IMR-90 (cell line): ENCODE measurements at regions not wholly inside any gene's neighbourhood (a gene's known extent, or its start where the extent isn't known, plus 50 kb on each side); places are given as distances from the start of the nearest gene placed in this dataset.

Source experiments
- ATAC-seq: fragments of 200-7000 bp; cut with Tn5 transposase; 2 replicates; pipeline ENCODE4 v1.9.1; 2020; ENCODE audit warnings: low read depth, mild to moderate bottlenecking, moderate library complexity
- BruUV-seq: library from RNA; stranded (reverse); fragments of 400-500 nt; replicated peaks from 2 replicates; lab custom pipeline; 2021; lab: Mats Ljungman, UMichigan
- CTCF ChIA-PET: fragments of 300-600 bp; formaldehyde crosslinking; extraction: SDS; loops from one replicate; lab custom pipeline; 2021; ENCODE audit warnings: antibody characterized with exemption; lab: Yijun Ruan, JAX
- POLR2A ChIA-PET: fragments of 300-600 bp; sonication (Branson Sonifier 250); formaldehyde crosslinking; loops from one replicate; lab custom pipeline; 2022; ENCODE audit warnings: antibody characterized with exemption; ENCODE audit not compliant: unreplicated experiment; lab: Charles Lee
- DNase-seq: peaks from one replicate; pipeline ENCODE4 v3.0.0; 2013
- H2AFZ ChIP-seq: replicated peaks from 2 replicates; pipeline ENCODE3; 2013; ENCODE audit warnings: low read length, mild to moderate bottlenecking; ENCODE audit not compliant: poor library complexity
- H2AK5ac ChIP-seq: 2 replicates; pipeline ENCODE4 v1.6.1; 2013; ENCODE audit warnings: low read depth, low read length, inconsistent platforms
- H2AK9ac ChIP-seq: replicated peaks from 2 replicates; pipeline ENCODE3; 2013; ENCODE audit warnings: mild to moderate bottlenecking, low read depth, low read length, moderate library complexity; ENCODE audit not compliant: poor library complexity
- H2BK120ac ChIP-seq: 2 replicates; pipeline ENCODE4 v1.6.1; 2013; ENCODE audit warnings: low read depth, low read length, inconsistent platforms
- H2BK15ac ChIP-seq: 3 replicates; pipeline ENCODE4 v1.6.1; 2013; ENCODE audit warnings: low read depth, low read length, inconsistent platforms
- H2BK20ac ChIP-seq: 2 replicates; pipeline ENCODE4 v1.6.1; 2013; ENCODE audit warnings: low read depth, mild to moderate bottlenecking, inconsistent platforms, low read length, moderate library complexity
- H2BK5ac ChIP-seq: 2 replicates; pipeline ENCODE4 v1.6.1; 2013; ENCODE audit warnings: mild to moderate bottlenecking, low read depth, low read length, inconsistent platforms; ENCODE audit not compliant: poor library complexity, severe bottlenecking
- H3K14ac ChIP-seq: replicated peaks from 2 replicates; pipeline ENCODE4 v1.6.1; 2013; ENCODE audit warnings: low read depth, low read length, inconsistent platforms
- H3K18ac ChIP-seq: 2 replicates; pipeline ENCODE4 v1.6.1; 2013; ENCODE audit warnings: low read depth, low read length, control low read depth
- H3K23ac ChIP-seq: 2 replicates; pipeline ENCODE4 v1.6.1; 2013; ENCODE audit warnings: low read depth, low read length, inconsistent platforms
- H3K27ac ChIP-seq: 2 replicates; pipeline ENCODE4 v1.5.1; 2013; ENCODE audit warnings: mild to moderate bottlenecking, control low read depth, low read length; ENCODE audit not compliant: insufficient read depth
- H3K27me3 ChIP-seq: 2 replicates; pipeline ENCODE4 v1.6.1; 2013; ENCODE audit warnings: low read length; ENCODE audit not compliant: control insufficient read depth, insufficient read depth
- H3K36me3 ChIP-seq: 2 replicates; pipeline ENCODE4 v1.6.1; 2013; ENCODE audit warnings: low read length, mixed read lengths; ENCODE audit not compliant: control insufficient read depth, insufficient read depth
- H3K4ac ChIP-seq: 2 replicates; pipeline ENCODE4 v1.6.1; 2013; ENCODE audit warnings: low read depth, low read length, inconsistent platforms
- H3K4me1 ChIP-seq: 2 replicates; pipeline ENCODE4 v1.6.1; 2013; ENCODE audit warnings: low read length, mixed read lengths; ENCODE audit not compliant: control insufficient read depth, insufficient read depth
- H3K4me2 ChIP-seq: 2 replicates; pipeline ENCODE4 v1.6.1; 2013; ENCODE audit warnings: low read depth, mild to moderate bottlenecking, control low read depth, low read length, moderate library complexity
- H3K4me3 ChIP-seq: 2 replicates; pipeline ENCODE4 v1.5.1; 2013; ENCODE audit warnings: low read depth, mild to moderate bottlenecking, control low read depth, low read length, moderate library complexity; ENCODE audit not compliant: insufficient read depth
- H3K56ac ChIP-seq: 2 replicates; pipeline ENCODE4 v1.6.1; 2013; ENCODE audit warnings: low read length, inconsistent platforms; ENCODE audit not compliant: insufficient read depth; ENCODE audit errors: extremely low read depth
- H3K79me1 ChIP-seq, 2 experiments: 2 replicates each; pipeline ENCODE4 v1.6.1; 2013; ENCODE audit warnings: low read length in 2 of 2, inconsistent platforms in 1 of 2, low read depth in 1 of 2
- H3K9ac ChIP-seq: 2 replicates; pipeline ENCODE4 v1.6.1; 2013; ENCODE audit warnings: low read depth, low read length, control low read depth
- H3K9me1 ChIP-seq: 2 replicates; pipeline ENCODE4 v1.6.1; 2013; ENCODE audit warnings: low read length, inconsistent platforms; ENCODE audit not compliant: insufficient read depth
- H3K9me3 ChIP-seq: 2 replicates; pipeline ENCODE4 v1.6.1; 2013; ENCODE audit warnings: low read length; ENCODE audit not compliant: control insufficient read depth, insufficient read depth
- H4K20me1 ChIP-seq: 2 replicates; pipeline ENCODE4 v1.6.1; 2013; ENCODE audit warnings: low read length, inconsistent platforms; ENCODE audit not compliant: insufficient read depth
- H4K5ac ChIP-seq: 2 replicates; pipeline ENCODE4 v1.6.1; 2013; ENCODE audit warnings: mild to moderate bottlenecking, low read depth, low read length, control low read depth
- H4K8ac ChIP-seq, 2 experiments: 2 replicates each; pipeline ENCODE4 v1.6.1; 2013; ENCODE audit warnings: low read depth in 2 of 2, low read length in 2 of 2, control low read depth in 1 of 2, inconsistent platforms in 1 of 2
- H4K91ac ChIP-seq: 2 replicates; pipeline ENCODE4 v1.6.1; 2013; ENCODE audit warnings: low read depth, low read length, inconsistent platforms; ENCODE audit not compliant: insufficient read depth
- BHLHE40 ChIP-seq: fragments of 150-350 bp; IDR thresholded peaks from 2 replicates; pipeline ENCODE4 v1.6.1; 2016; ENCODE audit warnings: mild to moderate bottlenecking, low read depth, low read length
- RCOR1 ChIP-seq: IDR thresholded peaks from 2 replicates; pipeline ENCODE4 v1.6.1; 2012; ENCODE audit warnings: mild to moderate bottlenecking, low read length, improper control_type of control experiment; ENCODE audit not compliant: insufficient replicate concordance
- whole genome bisulfite sequencing, 2 experiments: methylation state at CpG; one replicate each; pipeline versions ENCODE4 v1.1.5 to v1.1.7; 2013; ENCODE audit warnings: missing lambda C conversion rate in 2 of 2; ENCODE audit not compliant: insufficient read length in 1 of 2; ENCODE audit errors: extremely low coverage in 2 of 2; 5-methylcytosine and 5-hydroxymethylcytosine counted together
- dilution Hi-C: fragments of 300-500 bp; cut with HindIII; formaldehyde crosslinking; loops from one replicate; pipeline ENCODE4 v1.14.3; 2018; ENCODE audit warnings: low sequenced_read_pairs; ENCODE audit not compliant: unreplicated experiment
- in situ Hi-C: fragments of 300-500 bp; cut with MboI; formaldehyde crosslinking; loops from 3 replicates; pipeline ENCODE4 v1.14.3; 2019; ENCODE audit warnings: low sequenced_read_pairs, inconsistent platforms, mixed read lengths
- intact Hi-C: fragments of 100-400 bp; cut with micrococcal nuclease; formaldehyde crosslinking; loops from 2 replicates; pipeline ENCODE4 v1.10.0; 2022

DNA sequence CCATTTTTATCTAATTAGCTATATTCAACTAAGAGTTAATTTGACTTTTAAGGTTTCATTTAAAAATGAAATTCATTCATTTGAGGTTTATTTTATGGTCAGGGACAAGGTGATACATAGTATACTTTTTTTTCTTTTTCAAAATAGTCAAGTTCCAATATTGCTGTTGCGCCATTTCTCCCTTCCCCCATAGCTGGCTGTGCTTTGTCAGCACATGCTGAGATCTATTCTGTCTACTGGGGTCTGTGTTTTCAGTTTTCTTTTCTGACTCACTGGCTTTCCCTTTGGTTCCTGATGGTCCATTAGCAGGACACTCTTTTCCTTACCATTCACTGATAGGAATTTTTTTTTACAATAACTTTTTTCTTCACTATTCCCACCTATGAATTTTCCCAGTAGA, 336.4 kb upstream of the TMEM229A start:
- Histone ChIP-seq H4K91ac (no peak overlapping the region), H3K36me3 (no peaks in the 10 kb centered on the region), H3K27me3 (no peaks in the 10 kb centered on the region), H2BK120ac (no peak overlapping the region), H3K4me2 (no peak overlapping the region), H3K4me1 (no peaks in the 10 kb centered on the region), H2BK15ac (no peak overlapping the region), H3K9me1 (no peaks in the 10 kb centered on the region), H3K9ac (no peak overlapping the region), H3K4me3 (no peak overlapping the region), H3K4ac (no peak overlapping the region), H3K79me1 (no peaks in the 10 kb centered on the region), H3K56ac (no peak overlapping the region), H3K14ac (no peak overlapping the region), H3K9me3 (no peaks in the 10 kb centered on the region), H4K5ac (no peak overlapping the region), H4K8ac (no peak overlapping the region), H2AK9ac (no peak overlapping the region), H3K18ac (no peak overlapping the region), H4K20me1 (no peaks in the 10 kb centered on the region), H2BK20ac (no peak overlapping the region), H2BK5ac (no peak overlapping the region), H3K27ac (no peak overlapping the region), H2AFZ (no peak overlapping the region), H3K23ac (no peak overlapping the region), H2AK5ac (no peak overlapping the region)
- ATAC-seq (no peak), DNase-seq (no peak)
- CTCF ChIA-PET: no interaction called here
- no CpG with 5 or more reads among the region's 1 CpG for WGBS, 2 experiments
- no TSS peak for BruUV-seq
- intact Hi-C loops (no loop called here), dilution Hi-C loops (no loop called here), in situ Hi-C loops (no loop called here)
- TF ChIP-seq RCOR1 (no peak), BHLHE40 (no peak)
- POLR2A ChIA-PET: no interaction called here
